Ascending aorta (tissue), 2 donors: ENCODE measurements at regions not wholly inside any gene's neighbourhood (a gene's known extent, or its start where the extent isn't known, plus 50 kb on each side); places are given as distances from the start of the nearest gene placed in this dataset.

Experiments used
- DNase-seq, 2 donors: peaks; one replicate each; pipeline ENCODE4 v3.0.0-alpha.2; 2019; ENCODE audit warnings: low spot score in 2 of 2
- H3K27ac ChIP-seq, 2 donors: fragments of 200-600 bp; sonication (generic); one replicate each; pipeline ENCODE4 v1.5.1; 2016 to 2017; ENCODE audit warnings: mild to moderate bottlenecking in 1 of 2
- H3K27me3 ChIP-seq: fragments of 200-600 bp; sonication (generic); one replicate; pipeline ENCODE4 v1.5.1; 2017
- H3K36me3 ChIP-seq, 2 donors: fragments of 200-600 bp; sonication (generic); one replicate each; pipeline ENCODE4 v1.5.1; 2016
- H3K4me1 ChIP-seq, 2 donors: fragments of 200-600 bp; sonication (generic); one replicate each; pipeline ENCODE4 v1.5.1; 2016 to 2017; ENCODE audit warnings: mild to moderate bottlenecking in 1 of 2
- H3K4me3 ChIP-seq, 2 donors: fragments of 200-600 bp; sonication (generic); one replicate each; pipeline ENCODE4 v1.5.1; 2016 to 2017; ENCODE audit warnings: mild to moderate bottlenecking in 1 of 2
- H3K9me3 ChIP-seq, 2 donors: fragments of 200-600 bp; sonication (generic); one replicate each; pipeline ENCODE4 v1.5.1; 2016
- CTCF ChIP-seq, 3 experiments: fragments of 200-600 bp in 2 of 3; fragments of 450-650 bp in 1 of 3; sonication (generic) in 2 of 3; IDR thresholded peaks; one replicate each; pipeline ENCODE4 v1.5.1; 2016 to 2019; ENCODE audit warnings: antibody characterized with exemption in 3 of 3, mild to moderate bottlenecking in 1 of 3, moderate library complexity in 1 of 3
- intact Hi-C: fragments of 100-400 bp; cut with DNase I; formaldehyde crosslinking; loops from one replicate; pipeline ENCODE4 v1.15.1; 2023

GRCh38 chr16:52251495-52251894 lies 295.4 kb downstream of the TOX3 start:
- no peak for DNase-seq
- H3K36me3 ChIP-seq = no peaks in the 10 kb centered on the region
- intact Hi-C loops = no loop called here
- no peak for TF ChIP-seq CTCF (IDR thresholded peaks at IDR 0.05)
- peaks cover 0 to 3% of the 10 kb centered on the region in 2 donors for H3K9me3 ChIP-seq
- H3K4me1 ChIP-seq = no peaks in the 10 kb centered on the region
- no peak overlapping the region for H3K4me3 ChIP-seq
- no peaks in the 10 kb centered on the region for H3K27me3 ChIP-seq
- H3K27ac ChIP-seq = no peak overlapping the region

DNA sequence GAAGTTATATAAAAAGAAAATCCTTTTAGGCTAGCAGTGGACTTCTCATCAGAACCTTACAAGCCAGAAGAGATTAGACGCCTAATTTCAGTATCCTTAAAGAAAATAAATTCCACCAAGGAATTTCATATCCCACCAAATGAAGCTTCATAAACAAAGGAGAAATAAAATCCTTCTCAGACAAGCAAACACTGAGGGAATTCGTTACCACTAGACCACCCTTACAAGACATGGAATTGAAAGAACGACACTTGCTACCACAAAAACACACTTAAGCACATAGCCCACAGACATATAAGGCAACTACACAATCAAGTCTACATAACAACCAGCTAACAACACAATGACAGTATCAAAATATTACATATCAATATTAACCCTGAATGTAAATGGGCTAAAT lies 299.2 kb downstream of the TOX3 start:
- H3K4me3 ChIP-seq = no peak overlapping the region
- H3K27me3 ChIP-seq = no peaks in the 10 kb centered on the region
- peaks cover 0 to 3% of the 10 kb centered on the region in 2 donors for H3K9me3 ChIP-seq
- intact Hi-C loops = no loop called here
- DNase-seq = no peak
- no peaks in the 10 kb centered on the region for H3K36me3 ChIP-seq
- no peak for TF ChIP-seq CTCF (IDR thresholded peaks at IDR 0.05)
- no peaks in the 10 kb centered on the region for H3K4me1 ChIP-seq
- no peak overlapping the region for H3K27ac ChIP-seq

DNA sequence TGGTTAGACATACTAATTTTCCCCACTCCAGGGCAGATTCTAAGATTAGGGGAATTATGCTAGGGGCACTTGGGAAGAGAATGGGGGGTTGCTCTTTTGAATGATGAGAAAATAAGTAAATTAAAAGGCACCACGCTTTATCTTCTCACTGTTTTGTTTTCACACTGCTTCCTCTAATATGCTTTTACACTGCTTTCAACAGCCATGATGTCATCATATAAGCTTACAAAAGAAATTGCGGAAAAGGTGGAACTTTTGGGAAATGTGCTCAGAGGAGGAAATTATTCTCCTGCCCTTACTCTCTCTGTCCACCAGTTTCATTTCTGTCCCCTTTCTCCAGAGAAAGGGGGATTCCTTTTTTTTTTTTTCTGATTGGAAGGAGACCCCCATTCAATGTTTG lies 308.2 kb downstream of the TOX3 start:
- Histone ChIP-seq H3K9me3 (no peaks in the 10 kb centered on the region), H3K4me1 (no peaks in the 10 kb centered on the region), H3K36me3 (no peaks in the 10 kb centered on the region), H3K27ac (no peak overlapping the region), H3K27me3 (no peaks in the 10 kb centered on the region), H3K4me3 (no peak overlapping the region)
- intact Hi-C loops = no loop called here
- DNase-seq = no peak
- TF ChIP-seq CTCF (IDR thresholded peaks at IDR 0.05) = no peak

DNA sequence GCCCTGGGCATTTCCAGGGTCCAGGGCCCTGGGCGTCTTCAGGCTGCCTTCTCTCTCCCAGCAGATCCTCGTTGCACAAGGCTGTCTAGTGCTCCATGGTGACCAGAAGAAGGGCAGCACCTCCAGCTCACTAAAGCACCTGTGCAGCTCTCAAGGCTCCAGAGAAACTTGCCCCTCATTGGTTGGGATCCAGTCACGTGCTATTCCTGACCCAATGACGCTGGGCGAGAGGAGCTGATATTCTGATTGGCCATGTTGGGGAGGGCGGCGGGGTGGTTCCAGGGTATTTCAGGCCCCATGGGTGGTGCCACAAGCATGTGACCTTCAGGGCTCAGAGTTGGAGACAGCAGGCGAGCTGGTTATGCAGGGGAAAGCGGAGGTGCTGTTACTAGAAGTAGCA lies 309.1 kb downstream of the TOX3 start:
- no peak overlapping the region for H3K4me3 ChIP-seq
- no peaks in the 10 kb centered on the region for H3K4me1 ChIP-seq
- no peak overlapping the region for H3K27ac ChIP-seq
- no peak for DNase-seq
- no peaks in the 10 kb centered on the region for H3K36me3 ChIP-seq
- TF ChIP-seq CTCF (IDR thresholded peaks at IDR 0.05) = no peak
- H3K27me3 ChIP-seq = no peaks in the 10 kb centered on the region
- intact Hi-C loops = no loop called here
- H3K9me3 ChIP-seq = no peaks in the 10 kb centered on the region

DNA sequence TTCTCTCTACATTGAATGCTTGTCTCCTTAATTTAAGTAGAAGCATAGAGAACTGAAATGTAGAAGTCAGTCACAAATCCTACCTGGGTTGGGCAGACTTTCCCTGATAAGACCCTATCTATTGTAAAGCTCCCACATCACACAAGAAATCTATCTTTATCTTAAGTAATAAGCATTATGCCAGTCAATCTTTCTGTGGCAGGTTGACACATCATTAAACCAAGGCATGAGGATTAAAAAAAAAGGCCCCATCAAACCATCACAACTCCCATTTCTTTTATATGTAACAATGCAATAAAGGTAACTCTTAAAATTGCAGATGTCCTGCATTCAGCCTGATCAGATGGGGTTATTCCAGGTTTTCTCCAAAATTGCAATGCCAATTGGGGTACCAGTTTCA lies 311.8 kb downstream of the TOX3 start:
- H3K4me3 ChIP-seq = no peak overlapping the region
- no peaks in the 10 kb centered on the region for H3K27me3 ChIP-seq
- H3K9me3 ChIP-seq = no peaks in the 10 kb centered on the region
- no peak for DNase-seq
- TF ChIP-seq CTCF (IDR thresholded peaks at IDR 0.05) = no peak
- intact Hi-C loops = no loop called here
- no peak overlapping the region for H3K27ac ChIP-seq
- H3K36me3 ChIP-seq = no peaks in the 10 kb centered on the region
- no peaks in the 10 kb centered on the region for H3K4me1 ChIP-seq

DNA sequence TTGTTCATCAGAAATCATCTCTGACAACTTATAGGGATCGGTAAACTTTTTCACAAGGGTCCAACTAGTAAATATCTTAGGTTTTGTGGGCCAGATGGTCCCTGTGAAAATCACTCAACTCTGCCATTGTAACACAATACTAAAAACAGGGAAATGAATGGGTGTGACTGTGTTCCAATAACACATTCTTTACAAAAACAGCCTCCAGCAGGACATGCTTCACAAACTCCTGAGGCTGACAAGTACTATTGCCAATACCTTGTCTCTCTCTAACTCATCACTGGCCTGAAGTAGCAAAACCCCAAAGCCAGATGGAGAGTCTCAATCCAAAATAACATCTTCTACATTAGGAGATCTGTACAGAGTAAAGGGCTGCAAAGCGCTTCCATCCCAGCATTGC lies 312.3 kb downstream of the TOX3 start:
- DNase-seq = no peak
- H3K4me1 ChIP-seq = no peaks in the 10 kb centered on the region
- TF ChIP-seq CTCF (IDR thresholded peaks at IDR 0.05) = no peak
- H3K27ac ChIP-seq = no peak overlapping the region
- intact Hi-C loops = no loop called here
- no peaks in the 10 kb centered on the region for H3K36me3 ChIP-seq
- H3K9me3 ChIP-seq = no peaks in the 10 kb centered on the region
- H3K4me3 ChIP-seq = no peak overlapping the region
- H3K27me3 ChIP-seq = no peaks in the 10 kb centered on the region
